Left renal cortex interstitium (tissue), 4 donors: ENCODE measurements at regions not wholly inside any gene's neighbourhood (a gene's known extent, or its start where the extent isn't known, plus 50 kb on each side); places are given as distances from the start of the nearest gene placed in this dataset.

Source experiments
- DNase-seq, 4 donors: peaks; one replicate each; pipeline ENCODE4 v3.0.0-alpha.2; 2013; ENCODE audit warnings: low read depth in 4 of 4, low spot score in 2 of 4, missing footprints in 1 of 4

GRCh38 chr16:65994291-65994690 lies 372.2 kb upstream of the CDH5 start:
- DNase-seq: no peak

GRCh38 chr16:65991149-65991701 lies 375.3 kb upstream of the CDH5 start:
- no peak for DNase-seq

GRCh38 chr16:65989861-65990604 lies 376.5 kb upstream of the CDH5 start:
- no peak for DNase-seq

GRCh38 chr16:65988024-65988595 lies 378.4 kb upstream of the CDH5 start:
- DNase-seq: no peak

GRCh38 chr16:65984296-65984695 lies 382.2 kb upstream of the CDH5 start:
- no peak for DNase-seq

GRCh38 chr16:65981057-65981456 lies 385.4 kb upstream of the CDH5 start:
- DNase-seq: no peak

GRCh38 chr16:65975049-65975708 lies 391.3 kb upstream of the CDH5 start:
- DNase-seq: no peak

- no peak for DNase-seq
Measured at GRCh38 chr16:65967376-65967775, 399.1 kb upstream of the CDH5 start.

- no peak for DNase-seq
Measured at GRCh38 chr16:65965628-65966027, 400.9 kb upstream of the CDH5 start.

- no peak for DNase-seq
Measured at GRCh38 chr16:65964752-65965151, 401.7 kb upstream of the CDH5 start.

- DNase-seq: no peak
Measured at GRCh38 chr16:65961476-65962143, 404.9 kb upstream of the CDH5 start.

GRCh38 chr16:65959983-65960382 lies 406.5 kb upstream of the CDH5 start:
- no peak for DNase-seq

- peak in 1 of 4 donors; percentile 29 for DNase-seq
Measured at GRCh38 chr16:65958086-65958485, 408.4 kb upstream of the CDH5 start.

GRCh38 chr16:65956100-65956499 lies 410.4 kb upstream of the CDH5 start:
- no peak for DNase-seq

GRCh38 chr16:65954446-65954845 lies 412.0 kb upstream of the CDH5 start:
- no peak for DNase-seq

GRCh38 chr16:65950211-65950610 lies 416.3 kb upstream of the CDH5 start:
- DNase-seq: no peak

GRCh38 chr16:65948361-65948760 lies 418.1 kb upstream of the CDH5 start:
- DNase-seq: no peak

- no peak for DNase-seq
Measured at GRCh38 chr16:65947951-65948350, 418.5 kb upstream of the CDH5 start.

- no peak for DNase-seq
Measured at GRCh38 chr16:65945493-65945892, 421.0 kb upstream of the CDH5 start.

- DNase-seq: no peak
Measured at GRCh38 chr16:65944361-65944760, 422.1 kb upstream of the CDH5 start.

GRCh38 chr16:65940711-65941110 lies 425.8 kb upstream of the CDH5 start:
- no peak for DNase-seq
